GM21528 (cell line): ENCODE measurements at regions not wholly inside any gene's neighbourhood (a gene's known extent, or its start where the extent isn't known, plus 50 kb on each side); places are given as distances from the start of the nearest gene placed in this dataset.
"Not testable (repeated sequence)": the region's sequence is repeated elsewhere in the genome, so short reads cannot be mapped to it uniquely, and the experiment has no call there.

Experiments used
- ATAC-seq: cut with Tn5 transposase; IDR thresholded peaks from one replicate; pipeline ENCODE4 v1.9.1; 2021; ENCODE audit warnings: mild to moderate bottlenecking, moderate library complexity; ENCODE audit not compliant: unreplicated experiment, low FRiP score

- no peak for ATAC-seq
Observed at GRCh38 chr9:111276431-111277128, 53.4 kb downstream of the OR2K2 start.

GRCh38 chr9:111274737-111275136 is 55.3 kb downstream of the OR2K2 start:
- ATAC-seq: no peak

- ATAC-seq: no peak
Observed at GRCh38 chr9:111272581-111272980, 57.4 kb downstream of the OR2K2 start.

- ATAC-seq: no peak
Observed at GRCh38 chr9:111271481-111272080, 58.4 kb downstream of the OR2K2 start.

- ATAC-seq: no peak
Observed at GRCh38 chr9:111271047-111271446, 59.0 kb downstream of the OR2K2 start.

GRCh38 chr9:111266024-111266423 is 64.0 kb downstream of the OR2K2 start:
- ATAC-seq: not testable (repeated sequence)

GRCh38 chr9:111263116-111263515 is 66.9 kb downstream of the OR2K2 start:
- ATAC-seq: no peak

- no peak for ATAC-seq
Observed at GRCh38 chr9:111258875-111259271, 71.2 kb downstream of the OR2K2 start.

GRCh38 chr9:111258209-111258874 is 71.7 kb downstream of the OR2K2 start:
- ATAC-seq: no peak

- no peak for ATAC-seq
Observed at GRCh38 chr9:111253742-111254437, 76.1 kb downstream of the OR2K2 start.

GRCh38 chr9:111250875-111251842 is 78.9 kb downstream of the OR2K2 start:
- ATAC-seq: no peak

- no peak for ATAC-seq
Observed at GRCh38 chr9:111237447-111237846, 92.6 kb downstream of the OR2K2 start.

- no peak for ATAC-seq
Observed at GRCh38 chr9:111236332-111236731, 93.7 kb downstream of the OR2K2 start.

- no peak for ATAC-seq
Observed at GRCh38 chr9:111233963-111234362, 96.1 kb downstream of the OR2K2 start.

GRCh38 chr9:111232997-111233790 is 96.8 kb downstream of the OR2K2 start:
- ATAC-seq: no peak

- ATAC-seq: no peak
Observed at GRCh38 chr9:111231801-111232580, 98.0 kb downstream of the OR2K2 start.

- no peak for ATAC-seq
Observed at GRCh38 chr9:111222757-111223156, 107.3 kb downstream of the OR2K2 start.

- no peak for ATAC-seq
Observed at GRCh38 chr9:111212874-111213273, 117.2 kb downstream of the OR2K2 start.

GRCh38 chr9:111198936-111199335 is 131.1 kb downstream of the OR2K2 start:
- no peak for ATAC-seq
